GM19452 (cell line): ENCODE measurements at regions not wholly inside any gene's neighbourhood (a gene's known extent, or its start where the extent isn't known, plus 50 kb on each side); places are given as distances from the start of the nearest gene placed in this dataset.

Experiments used
- ATAC-seq: cut with Tn5 transposase; IDR thresholded peaks from one replicate; pipeline ENCODE4 v1.9.1; 2021; ENCODE audit not compliant: unreplicated experiment

DNA sequence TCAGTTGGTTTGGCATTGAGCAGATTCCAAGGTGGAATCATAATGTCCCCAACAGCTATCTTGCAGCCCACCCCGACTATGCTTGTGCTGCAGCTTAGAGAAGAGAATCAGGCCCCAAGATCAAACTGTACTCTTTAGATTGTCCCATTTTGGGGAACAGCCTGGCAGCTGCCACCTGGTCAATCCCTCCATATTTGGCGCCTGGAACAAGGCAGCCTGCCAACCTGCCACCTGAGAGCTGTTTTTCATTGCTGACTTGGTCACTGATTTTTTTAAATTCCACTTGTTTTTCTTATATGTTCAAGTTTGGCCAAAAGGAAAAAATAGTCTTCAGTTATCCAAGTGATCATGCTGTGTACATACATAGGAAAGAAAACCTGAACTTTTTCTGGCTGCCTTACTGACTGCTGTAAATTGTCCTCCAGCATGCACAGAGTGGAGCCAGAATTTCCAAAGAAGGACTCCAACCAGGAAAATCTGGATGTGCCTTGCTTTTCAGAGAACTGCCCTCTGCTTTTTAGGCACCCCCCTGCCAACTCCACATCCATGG is 504.2 kb downstream of the ENC1 start:
- no peak for ATAC-seq

DNA sequence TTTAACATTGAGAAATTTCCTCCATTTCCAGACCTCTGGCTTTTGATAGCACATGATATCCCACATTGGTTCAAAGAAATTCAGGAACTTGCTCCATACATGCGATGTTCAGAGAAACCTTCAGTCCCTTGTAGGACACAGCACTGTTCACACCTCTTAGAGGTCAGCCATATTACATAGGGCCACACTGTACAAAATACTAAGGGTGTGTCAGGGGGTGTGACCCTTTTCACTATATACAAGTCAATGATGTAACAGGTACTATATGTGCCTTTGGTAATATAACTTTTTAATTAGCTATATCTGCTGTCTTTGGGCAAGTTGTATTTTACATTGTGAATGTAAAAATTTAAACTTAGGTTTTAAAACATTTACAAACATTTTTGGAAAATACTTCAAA is 505.5 kb downstream of the ENC1 start:
- no peak for ATAC-seq

DNA sequence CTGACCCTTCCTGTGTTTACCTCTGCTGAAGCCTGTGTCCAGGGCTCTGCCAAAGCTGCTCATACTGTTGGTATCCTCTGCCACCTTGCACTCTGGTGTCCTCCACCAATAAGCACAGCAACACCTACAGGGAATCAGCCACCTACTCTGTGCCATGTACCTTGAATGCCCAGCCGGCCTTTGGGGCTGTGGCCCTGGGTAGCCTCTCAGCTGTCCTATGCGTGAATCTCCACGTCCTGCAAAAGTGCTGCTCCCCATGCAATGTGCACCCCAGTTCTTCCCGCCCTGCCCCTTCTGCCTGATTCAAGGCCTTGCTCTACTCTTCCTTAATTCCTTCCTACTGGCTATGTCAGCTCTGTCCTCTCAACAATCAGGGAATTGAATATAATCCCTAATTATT is 506.5 kb downstream of the ARHGEF28 start:
- no peak for ATAC-seq

DNA sequence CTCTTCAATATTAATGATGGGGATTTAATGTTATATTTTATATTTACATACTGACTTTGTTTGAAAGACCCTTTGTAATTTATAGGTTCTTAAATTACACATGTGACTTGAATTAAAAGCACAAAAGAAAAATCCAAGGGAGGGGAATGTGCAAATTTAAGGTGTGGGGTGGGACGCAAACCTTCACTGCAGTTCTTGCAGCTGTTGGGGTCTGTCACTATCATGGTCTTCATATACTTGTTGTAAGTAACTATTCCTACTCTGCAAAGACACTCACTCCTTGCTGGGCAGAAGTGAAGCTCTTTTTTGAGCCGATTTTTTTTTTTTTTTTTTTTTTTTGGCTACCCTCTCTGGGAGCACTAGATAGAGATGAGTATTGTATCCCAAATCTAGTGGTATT is 505.3 kb downstream of the ARHGEF28 start:
- no peak for ATAC-seq

DNA sequence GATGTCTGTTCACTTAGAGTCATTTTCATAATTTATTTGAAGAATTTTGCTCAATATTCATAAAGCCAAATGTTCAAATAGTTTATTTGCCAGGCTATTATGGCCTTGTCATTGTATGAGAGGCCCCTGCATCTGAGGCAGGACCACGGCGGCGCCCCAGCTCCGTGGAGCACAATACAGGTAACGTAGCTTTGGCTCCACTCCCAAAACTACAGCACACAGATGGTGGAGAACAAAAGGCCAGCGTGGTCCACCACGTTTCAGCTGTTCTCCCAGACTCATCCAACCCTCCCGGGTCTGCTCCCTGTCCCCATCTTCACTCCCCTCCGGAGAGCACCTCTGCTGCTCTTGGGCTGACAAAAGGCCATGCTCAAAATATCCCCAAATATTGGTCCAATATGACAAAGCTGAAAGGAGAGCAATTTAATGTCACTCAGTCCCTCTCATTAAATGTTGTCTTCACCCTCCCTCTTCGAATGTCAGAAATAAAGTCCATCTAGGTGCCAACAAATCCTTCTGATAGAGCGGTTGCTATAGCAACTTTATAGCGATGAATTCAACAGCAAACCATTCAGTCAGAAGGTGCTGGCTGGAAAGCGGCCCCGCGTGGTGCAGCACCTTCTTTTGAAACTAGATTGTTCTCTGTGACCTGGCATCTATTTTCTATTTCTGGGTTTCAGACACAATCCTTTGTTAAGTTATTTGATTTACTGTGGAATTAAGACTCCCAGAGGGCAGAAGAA is 504.3 kb downstream of the ARHGEF28 start:
- ATAC-seq = no peak

DNA sequence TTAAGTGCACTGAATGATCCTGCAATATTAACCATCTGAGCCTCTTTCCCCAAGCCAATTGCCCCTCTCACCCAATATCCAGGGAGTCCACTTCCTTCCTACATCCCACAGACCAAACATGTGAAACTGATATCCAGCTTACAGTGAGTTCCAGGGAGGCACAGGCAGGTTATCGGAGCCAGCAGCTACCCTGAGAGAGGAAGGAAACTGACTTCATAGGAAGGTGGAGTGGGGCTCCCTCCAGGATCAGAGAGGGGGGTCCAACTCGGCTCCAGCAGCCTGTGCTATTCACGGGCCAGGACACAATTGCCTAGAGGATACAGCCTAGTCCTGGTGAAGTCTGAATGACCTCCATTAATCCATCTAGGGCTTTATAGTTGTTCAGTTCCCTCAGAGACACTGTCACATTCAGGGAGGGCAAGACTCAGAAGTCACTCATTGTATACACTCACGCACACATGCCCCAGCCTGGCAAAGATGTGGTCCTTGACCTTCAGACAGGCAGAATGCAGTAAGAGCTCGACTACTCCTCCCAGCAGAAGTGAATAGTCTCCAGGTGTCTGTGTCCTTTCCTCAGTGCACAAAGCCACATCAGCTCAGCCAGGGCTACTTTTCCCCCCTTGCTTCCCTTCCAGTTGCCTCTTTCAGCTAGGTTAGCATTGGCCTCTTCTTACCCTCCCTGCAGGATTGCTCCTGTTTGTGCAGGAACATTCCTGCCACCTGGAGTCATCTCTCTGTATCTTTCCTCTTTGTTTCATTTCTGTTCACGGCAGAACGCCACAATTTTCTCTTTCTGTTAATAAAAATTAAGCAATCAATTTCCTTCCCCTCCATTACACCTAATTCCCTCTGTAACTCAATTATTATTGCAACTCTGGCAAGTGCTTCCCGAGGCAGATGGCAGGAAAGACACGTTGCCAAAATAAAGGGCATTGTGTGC is 501.7 kb downstream of the ARHGEF28 start:
- ATAC-seq = no peak

DNA sequence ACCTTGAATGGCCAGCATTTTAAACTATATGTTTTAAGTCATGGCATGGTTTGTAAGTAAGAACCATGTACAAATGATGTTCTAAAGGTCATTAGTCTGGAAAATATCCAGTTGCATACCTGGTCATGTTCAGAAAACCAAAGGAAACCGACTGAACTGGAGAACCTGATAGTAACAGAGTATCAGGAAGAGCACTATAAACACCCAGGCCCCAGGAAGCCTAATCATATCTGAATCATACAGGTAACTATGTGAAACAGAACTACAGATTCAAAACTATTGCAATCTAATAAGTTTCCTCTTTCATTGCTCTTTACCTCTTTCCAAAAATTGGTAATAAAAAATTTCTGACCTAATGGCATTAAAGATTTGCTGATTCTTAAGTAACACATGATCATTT is 500.3 kb downstream of the ARHGEF28 start:
- ATAC-seq = no peak

DNA sequence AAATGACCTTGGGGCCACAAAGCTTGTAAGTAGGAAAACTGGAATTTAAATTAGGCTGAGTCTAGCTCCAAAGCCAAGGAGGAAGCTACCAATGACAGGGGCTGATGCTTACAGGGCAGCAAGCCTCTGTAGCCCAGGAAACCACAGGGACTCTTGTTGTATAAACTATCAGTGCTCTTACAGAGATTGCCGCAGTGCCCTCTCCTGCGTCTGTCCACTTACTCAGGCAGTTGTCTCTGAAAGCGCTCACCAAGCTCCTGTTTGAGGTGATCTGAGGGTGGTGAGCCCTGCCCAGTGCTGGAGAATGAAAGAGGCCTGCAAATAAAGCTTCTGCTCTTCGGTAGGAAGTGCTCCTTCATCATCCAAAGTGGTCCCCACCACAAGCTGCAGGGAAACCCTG is 498.8 kb downstream of the ARHGEF28 start:
- ATAC-seq = no peak

DNA sequence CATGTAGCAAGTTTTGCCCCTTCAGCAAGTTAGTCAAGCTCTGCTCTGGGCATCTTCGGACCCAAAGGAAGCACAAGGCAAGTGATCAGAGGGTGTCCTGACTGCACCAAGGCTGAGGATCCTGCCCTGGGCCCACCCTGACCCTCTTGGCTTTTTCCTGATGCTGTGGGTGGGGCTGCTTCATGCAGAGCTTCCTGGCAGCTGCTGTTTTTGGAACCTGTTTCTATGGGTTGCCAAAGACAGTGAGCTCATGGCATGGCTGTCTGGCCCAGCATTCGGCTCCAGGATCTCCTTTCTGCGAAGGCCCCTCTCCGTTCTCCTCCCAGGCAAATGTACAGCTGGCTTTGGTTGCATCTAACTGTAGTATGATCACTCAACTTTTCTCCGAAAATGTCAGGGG is 497.9 kb downstream of the ARHGEF28 start:
- ATAC-seq = no peak

DNA sequence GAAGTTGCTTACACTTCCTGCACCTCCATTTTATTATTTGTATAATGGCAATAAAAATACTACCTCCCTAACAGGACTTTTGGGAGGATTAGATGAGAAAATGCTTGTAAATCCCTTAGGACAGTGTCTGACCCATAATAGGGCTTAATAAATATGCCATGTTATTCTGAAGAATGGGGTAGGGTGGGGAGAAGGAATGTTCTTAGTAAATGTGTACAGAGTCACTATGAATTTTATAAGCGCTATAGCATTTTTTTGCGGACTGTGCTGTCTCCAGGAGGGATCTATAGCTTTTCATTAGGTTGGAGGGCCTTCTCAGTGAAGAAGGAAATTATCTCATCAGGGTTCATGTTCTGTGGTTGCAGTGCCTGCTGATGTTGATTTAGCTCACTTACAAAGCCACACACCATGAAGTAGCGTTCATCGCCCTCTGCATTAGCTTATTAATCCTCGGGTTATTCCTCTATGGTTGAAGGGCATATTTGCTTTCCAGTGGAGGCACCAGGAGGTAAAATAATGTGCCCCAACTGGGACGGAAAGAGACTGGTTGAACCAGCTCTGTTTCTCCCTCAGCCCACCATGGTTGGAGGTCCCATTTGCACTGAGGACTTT is 497.1 kb downstream of the ARHGEF28 start:
- no peak for ATAC-seq

DNA sequence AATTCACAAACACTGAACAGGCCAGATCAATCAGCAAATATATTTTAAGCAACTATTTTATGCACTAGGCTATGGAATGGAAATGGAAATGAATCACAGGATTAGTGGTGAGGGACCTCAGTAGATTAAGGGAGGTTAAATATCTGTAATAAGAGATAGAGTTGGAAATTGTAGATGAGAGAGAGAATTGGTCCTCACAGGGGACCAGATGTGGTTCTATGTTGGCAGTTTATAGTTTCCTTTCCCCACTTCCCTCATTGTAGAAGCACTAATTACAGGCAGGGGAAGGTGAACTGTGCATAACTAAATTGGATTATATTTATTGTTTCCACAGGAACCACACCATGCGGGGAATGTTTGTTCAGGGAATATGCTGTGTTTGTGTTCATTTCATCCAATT is 496.2 kb downstream of the ARHGEF28 start:
- ATAC-seq = no peak

DNA sequence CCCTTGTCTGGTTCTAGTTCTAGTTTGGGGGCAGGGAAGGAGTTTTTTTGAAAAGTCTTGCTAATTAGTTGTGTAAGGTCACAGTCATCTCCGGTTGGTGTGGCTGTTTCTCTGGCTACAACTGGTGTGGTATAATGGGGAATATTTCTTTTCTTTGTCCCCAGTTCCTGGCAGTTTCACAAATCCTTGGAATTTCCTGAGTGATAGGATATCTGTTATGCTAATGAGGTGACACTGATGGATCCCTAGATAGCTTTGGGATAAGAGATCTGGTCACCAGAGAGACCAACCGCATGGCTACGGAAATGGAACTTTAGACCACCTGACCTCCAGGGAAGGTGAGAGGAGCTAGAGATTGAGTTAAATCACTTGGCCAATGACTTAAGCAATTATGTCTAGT is 494.6 kb downstream of the ARHGEF28 start:
- no peak for ATAC-seq

DNA sequence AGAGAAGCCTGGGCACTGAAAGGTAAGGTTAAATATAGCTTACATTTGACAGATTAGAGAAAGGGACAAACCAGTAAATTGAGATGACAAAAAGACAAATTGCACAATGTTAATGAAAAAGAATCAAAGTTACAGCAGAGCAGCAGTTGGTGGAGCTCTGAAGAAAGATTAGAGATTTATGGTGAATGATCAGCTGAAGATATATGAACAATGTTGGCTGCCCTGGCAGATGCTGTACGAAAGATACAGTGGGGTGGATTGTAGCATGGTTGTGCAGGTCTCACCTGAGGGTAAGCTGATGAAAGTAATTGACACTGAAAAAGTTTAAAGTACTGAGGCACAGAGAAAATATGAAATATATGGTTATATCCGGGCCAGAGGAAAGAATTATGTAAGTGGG is 492.1 kb downstream of the ARHGEF28 start:
- ATAC-seq = no peak

DNA sequence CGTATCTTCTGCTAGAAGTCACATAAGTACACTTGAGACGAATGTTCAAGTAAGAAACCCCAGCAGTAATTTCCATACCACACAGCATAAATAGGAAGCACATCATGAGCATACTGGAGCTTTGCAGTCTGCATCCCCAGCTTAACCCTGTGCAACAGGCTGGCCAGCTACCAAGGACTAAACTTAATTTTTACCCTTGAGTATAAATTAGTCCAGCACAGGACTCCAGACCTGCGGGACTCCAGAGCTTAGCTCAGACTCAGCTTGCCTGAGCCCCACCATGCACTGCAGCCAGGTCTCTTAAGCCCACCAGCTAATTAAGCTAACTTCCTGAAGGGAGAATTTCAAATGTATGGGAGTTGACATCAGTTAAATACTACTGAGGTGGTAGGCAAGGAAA is 491.0 kb downstream of the ARHGEF28 start:
- ATAC-seq = no peak

DNA sequence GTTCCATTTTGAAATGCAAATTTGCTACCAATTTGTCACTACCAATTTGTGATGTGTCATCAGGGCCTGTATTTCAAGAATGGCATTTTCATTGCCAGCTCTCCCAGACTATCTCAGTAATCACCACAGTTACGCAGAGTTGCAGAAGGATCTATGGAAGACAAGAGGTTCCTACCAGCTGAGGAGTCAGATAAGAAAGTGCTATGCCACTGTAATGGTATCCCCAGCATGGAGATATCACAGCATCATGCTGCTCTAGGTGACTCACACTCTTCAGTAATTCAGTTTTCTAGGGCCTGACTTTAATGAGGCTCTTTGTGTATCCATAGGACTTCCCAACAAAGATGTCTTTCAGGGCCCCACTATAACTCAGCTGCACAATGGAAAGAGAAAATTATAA is 490.3 kb downstream of the ARHGEF28 start:
- no peak for ATAC-seq

DNA sequence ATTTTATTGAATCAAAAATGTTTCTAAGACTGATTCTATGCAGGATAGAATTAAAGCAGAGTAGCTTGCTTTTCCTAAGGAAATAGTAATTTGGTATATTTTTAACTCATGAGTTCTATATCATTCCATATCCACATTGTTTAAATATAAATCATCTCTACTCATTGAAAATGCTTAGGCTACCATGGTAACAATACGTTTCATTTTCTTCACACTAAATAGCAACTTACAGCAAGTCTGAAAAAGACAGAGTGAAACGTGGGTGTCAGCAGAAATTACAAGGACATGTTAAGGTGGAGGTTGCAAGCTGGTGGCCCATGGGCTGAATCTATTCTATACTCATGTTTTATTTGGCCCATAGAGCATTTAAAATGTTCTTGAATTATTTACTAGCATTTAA is 487.9 kb downstream of the ARHGEF28 start:
- no peak for ATAC-seq

DNA sequence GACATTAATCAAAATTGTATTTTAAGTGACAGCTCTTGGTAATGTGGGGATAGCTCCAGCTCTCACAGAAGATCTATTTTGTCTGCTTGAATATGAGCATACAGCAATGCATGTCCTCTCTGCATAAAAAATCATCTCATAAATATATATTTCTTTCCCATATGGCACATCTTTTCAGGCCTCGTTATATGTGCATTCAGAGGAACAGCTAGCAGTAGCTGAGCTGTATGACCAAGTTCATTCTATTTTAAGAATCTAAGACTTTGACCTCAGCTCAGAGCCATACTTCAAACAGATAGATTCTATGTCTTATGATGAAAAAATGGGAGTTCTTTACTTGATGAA is 487.2 kb downstream of the ARHGEF28 start:
- no peak for ATAC-seq

DNA sequence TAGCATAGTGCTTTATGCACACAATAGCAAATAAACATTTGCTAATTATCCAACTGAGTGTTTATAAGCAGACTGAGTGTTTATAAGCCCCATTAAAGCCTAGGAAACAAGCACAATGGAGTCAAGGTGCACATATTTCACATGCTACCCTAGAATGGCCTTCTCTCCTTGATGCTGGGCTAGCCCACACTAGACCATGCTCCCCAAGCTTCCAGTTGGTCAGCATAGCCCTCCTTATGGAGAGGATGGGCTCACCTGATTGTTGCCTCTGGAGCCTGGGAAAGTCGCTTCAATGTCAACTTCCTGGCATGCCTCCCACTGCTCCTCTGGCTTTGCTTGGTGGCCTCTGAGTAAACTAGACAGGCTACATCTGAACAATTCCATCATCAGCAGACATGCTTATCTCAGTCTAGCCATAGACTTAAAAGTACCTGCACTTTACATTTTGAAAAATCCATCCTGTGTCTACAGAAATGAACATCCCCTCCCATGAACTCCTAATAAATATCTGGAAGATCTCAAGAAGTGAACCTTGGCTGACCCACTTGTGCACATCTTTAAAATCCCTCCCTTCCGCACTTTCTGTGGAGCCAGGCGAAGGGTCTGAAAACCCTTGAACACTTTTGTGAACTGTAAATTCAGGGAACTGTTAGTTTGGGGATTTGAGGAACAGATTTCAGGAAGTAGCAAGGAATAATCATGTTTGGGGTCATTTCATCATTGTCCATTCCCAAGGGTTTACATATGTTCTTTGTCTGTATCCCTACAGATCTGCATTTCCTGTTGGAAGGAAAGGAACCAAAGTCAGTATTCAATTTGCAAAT is 486.6 kb downstream of the ARHGEF28 start:
- no peak for ATAC-seq

DNA sequence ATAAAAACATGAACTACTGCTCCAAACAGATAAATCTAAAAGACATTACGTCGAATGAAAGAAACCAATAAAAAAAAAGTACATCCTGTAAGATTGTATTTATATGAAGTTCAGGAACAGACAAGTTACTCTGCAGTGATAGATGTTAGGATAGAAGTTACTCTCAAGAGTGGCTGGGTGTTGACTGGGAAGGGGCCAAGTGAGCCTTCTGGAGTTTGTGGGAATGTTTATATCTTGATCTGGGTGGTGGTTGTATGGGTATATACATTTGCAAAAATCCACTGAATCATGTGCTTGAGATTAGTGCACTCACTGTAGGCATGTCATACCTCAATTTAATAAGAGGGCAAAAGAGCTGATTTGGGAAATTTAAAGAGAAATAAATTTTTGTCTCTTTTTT is 485.8 kb downstream of the ARHGEF28 start:
- ATAC-seq = no peak

DNA sequence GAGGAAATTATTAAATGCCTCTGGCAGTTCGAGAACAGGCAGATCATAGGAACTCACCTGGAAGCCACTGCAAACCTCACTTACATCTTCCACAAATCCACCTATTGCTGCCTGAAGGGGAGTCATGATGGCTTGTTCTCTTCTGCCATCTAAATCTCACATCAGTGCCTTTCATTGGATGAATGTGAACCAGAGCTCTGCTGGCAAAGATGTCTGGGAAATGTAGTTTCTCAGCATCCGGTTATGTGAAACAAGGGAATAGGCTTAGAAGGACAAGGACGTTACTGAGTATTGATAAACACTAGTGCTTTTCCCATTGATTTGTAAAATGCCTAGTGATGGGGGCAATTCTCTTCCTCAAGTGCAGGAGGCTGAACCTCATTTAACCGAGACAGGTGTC is 483.3 kb downstream of the ARHGEF28 start:
- ATAC-seq = no peak

DNA sequence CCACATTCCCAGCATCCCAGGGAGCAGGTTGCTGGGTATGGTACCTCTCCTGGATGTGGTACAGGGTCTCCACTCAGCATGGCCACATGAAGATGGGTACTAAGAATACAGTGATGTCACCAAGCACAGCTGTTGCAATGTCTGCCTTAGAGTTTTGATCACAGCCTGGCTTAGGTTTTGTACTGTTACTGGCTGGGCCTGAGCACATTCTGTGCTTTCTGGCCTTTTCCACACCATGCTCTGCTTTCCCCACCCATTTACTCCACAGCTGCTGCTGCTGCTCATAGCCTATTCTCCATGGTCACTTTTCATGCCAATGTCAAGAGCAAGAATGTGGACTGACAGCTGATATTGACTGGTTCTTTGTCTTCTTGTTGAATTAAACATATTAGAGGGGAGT is 481.9 kb downstream of the ARHGEF28 start:
- no peak for ATAC-seq
